ENCODE measurements at regions not wholly inside any gene's neighbourhood (a gene's known extent, or its start where the extent isn't known, plus 50 kb on each side); places are given as distances from the start of the nearest gene placed in this dataset.
"Not testable (repeated sequence)": the region's sequence is repeated elsewhere in the genome, so short reads cannot be mapped to it uniquely, and the experiment has no call there.

GRCh38 chr11:80321786-80322185 is 881.0 kb upstream of the TENM4 start:
- DNase-seq (ENCODE audit: low read depth in 2 of 2, low spot score in 1 of 2): no peak

- DNase-seq (ENCODE audit: low read depth in 2 of 2, low spot score in 1 of 2): no peak
Measured at GRCh38 chr11:80320765-80321164, 879.9 kb upstream of the TENM4 start.

- no peak for DNase-seq (ENCODE audit: low read depth in 2 of 2, low spot score in 1 of 2)
Measured at GRCh38 chr11:80320226-80320625, 879.4 kb upstream of the TENM4 start.

- DNase-seq (ENCODE audit: low read depth in 2 of 2, low spot score in 1 of 2): no peak
Measured at GRCh38 chr11:80317612-80318011, 876.8 kb upstream of the TENM4 start.

GRCh38 chr11:80315200-80315599 is 874.4 kb upstream of the TENM4 start:
- DNase-seq (ENCODE audit: low read depth in 2 of 2, low spot score in 1 of 2): no peak

- no peak for DNase-seq (ENCODE audit: low read depth in 2 of 2, low spot score in 1 of 2)
Measured at GRCh38 chr11:80309301-80309700, 868.5 kb upstream of the TENM4 start.

- DNase-seq (ENCODE audit: low read depth in 2 of 2, low spot score in 1 of 2): no peak
Measured at GRCh38 chr11:80307676-80308075, 866.8 kb upstream of the TENM4 start.

GRCh38 chr11:80297858-80298632 is 857.2 kb upstream of the TENM4 start:
- DNase-seq (ENCODE audit: low read depth in 2 of 2, low spot score in 1 of 2): no peak

GRCh38 chr11:80293293-80293692 is 852.5 kb upstream of the TENM4 start:
- no peak for DNase-seq (ENCODE audit: low read depth in 2 of 2, low spot score in 1 of 2)

- DNase-seq (ENCODE audit: low read depth in 2 of 2, low spot score in 1 of 2): no peak
Measured at GRCh38 chr11:80284946-80285785, 844.3 kb upstream of the TENM4 start.

GRCh38 chr11:80282643-80283042 is 841.8 kb upstream of the TENM4 start:
- DNase-seq (ENCODE audit: low read depth in 2 of 2, low spot score in 1 of 2): no peak

GRCh38 chr11:80281194-80281593 is 840.4 kb upstream of the TENM4 start:
- DNase-seq (ENCODE audit: low read depth in 2 of 2, low spot score in 1 of 2): no peak

GRCh38 chr11:80280737-80281136 is 839.9 kb upstream of the TENM4 start:
- no peak for DNase-seq (ENCODE audit: low read depth in 2 of 2, low spot score in 1 of 2)

GRCh38 chr11:80261776-80262175 is 820.9 kb upstream of the TENM4 start:
- DNase-seq (ENCODE audit: low read depth in 2 of 2, low spot score in 1 of 2): no peak

GRCh38 chr11:80257319-80258015 is 816.6 kb upstream of the TENM4 start:
- DNase-seq (ENCODE audit: low read depth in 2 of 2, low spot score in 1 of 2): not testable (repeated sequence)

GRCh38 chr11:80255021-80255420 is 814.2 kb upstream of the TENM4 start:
- DNase-seq (ENCODE audit: low read depth in 2 of 2, low spot score in 1 of 2): no peak

- no peak for DNase-seq (ENCODE audit: low read depth in 2 of 2, low spot score in 1 of 2)
Measured at GRCh38 chr11:80241766-80242165, 800.9 kb upstream of the TENM4 start.

GRCh38 chr11:80240245-80240644 is 799.4 kb upstream of the TENM4 start:
- DNase-seq (ENCODE audit: low read depth in 2 of 2, low spot score in 1 of 2): no peak

GRCh38 chr11:80239217-80239616 is 798.4 kb upstream of the TENM4 start:
- DNase-seq (ENCODE audit: low read depth in 2 of 2, low spot score in 1 of 2): no peak

GRCh38 chr11:80227915-80228314 is 787.1 kb upstream of the TENM4 start:
- DNase-seq (ENCODE audit: low read depth in 2 of 2, low spot score in 1 of 2): no peak

GRCh38 chr11:80214413-80214812 is 773.6 kb upstream of the TENM4 start:
- no peak for DNase-seq (ENCODE audit: low read depth in 2 of 2, low spot score in 1 of 2)

- no peak for DNase-seq (ENCODE audit: low read depth in 2 of 2, low spot score in 1 of 2)
Measured at GRCh38 chr11:80211673-80212072, 770.8 kb upstream of the TENM4 start.
